ENCODE measurements at regions not wholly inside any gene's neighbourhood (a gene's known extent, or its start where the extent isn't known, plus 50 kb on each side); places are given as distances from the start of the nearest gene placed in this dataset.

- no peak overlapping the region for H3K14ac ChIP-seq (ENCODE audit: insufficient read depth, low read length)
- peaks cover 2% of the 10 kb centered on the region for H3K27me3 Mint-ChIP-seq (ENCODE audit: low read depth)
Measured at GRCh38 chr15:79598639-79599038, 166.5 kb downstream of the MINAR1 start.

More at GRCh38 chr15:79598639-79599038, 166.5 kb downstream of the MINAR1 start:
- no peaks in the 10 kb centered on the region for H3K27me3 ChIP-seq (ENCODE audit: insufficient read depth, low read length)
- H3K4me3 Mint-ChIP-seq = no peak overlapping the region
- no peaks in the 10 kb centered on the region for H3K4me1 ChIP-seq (ENCODE audit: insufficient read depth, low read length)
- no peak overlapping the region for H2BK20ac ChIP-seq (ENCODE audit: low read depth, low read length, poor library complexity, severe bottlenecking)
- no peak for DNase-seq
- H3K9me3 ChIP-seq (ENCODE audit: control insufficient read depth, low read depth, low read length) = no peaks in the 10 kb centered on the region
- H2BK15ac ChIP-seq (ENCODE audit: low read depth, low read length) = no peak overlapping the region
- H3K9me3 Mint-ChIP-seq = no peaks in the 10 kb centered on the region
- no peak overlapping the region for H3K4me2 ChIP-seq (ENCODE audit: insufficient read depth, insufficient read length, low read length)
- H2BK120ac ChIP-seq (ENCODE audit: low read depth, low read length, poor library complexity, severe bottlenecking) = no peak overlapping the region
- no peak overlapping the region for H3K23ac ChIP-seq (ENCODE audit: insufficient read length, low read depth, low read length)
- no peak overlapping the region for H4K8ac ChIP-seq (replicated peaks; ENCODE audit: insufficient read length, low read depth, low read length)
- no peaks in the 10 kb centered on the region for H3K4me1 Mint-ChIP-seq
- H2BK12ac ChIP-seq (ENCODE audit: insufficient read length, low read depth, low read length) = no peak overlapping the region
- no peak overlapping the region for H4K91ac ChIP-seq (ENCODE audit: insufficient read length, low read depth, low read length)
- WGBS (ENCODE audit: extremely low coverage, insufficient read length, low lambda C conversion rate) = no CpG with 5 or more reads among the region's 1 CpG
- H3K4ac ChIP-seq (ENCODE audit: low read depth, low read length) = no peak overlapping the region
- H2AFZ ChIP-seq (ENCODE audit: low read length) = no peak overlapping the region
- H3K23me2 ChIP-seq (ENCODE audit: insufficient read length, low read depth, low read length, poor library complexity, severe bottlenecking) = no peaks in the 10 kb centered on the region
- no peak overlapping the region for H3K9ac ChIP-seq (ENCODE audit: extremely low read depth, insufficient read length, low read length)
- H4K5ac ChIP-seq (ENCODE audit: insufficient read length, low read depth, low read length) = no peak overlapping the region
- H3K18ac ChIP-seq (ENCODE audit: insufficient read length, low read depth, low read length) = no peak overlapping the region
- H3K36me3 Mint-ChIP-seq (ENCODE audit: insufficient read depth in 1 of 3, low read depth in 3 of 3) = no peaks in the 10 kb centered on the region
- no peak for TF ChIP-seq CTCF (conservative IDR thresholded peaks at IDR 0.05)
- H2BK5ac ChIP-seq (ENCODE audit: insufficient read length, low read length) = no peak overlapping the region
- no peak overlapping the region for H3K27ac Mint-ChIP-seq
- no peaks in the 10 kb centered on the region for H3K79me1 ChIP-seq (ENCODE audit: insufficient read depth, low read depth, low read length, poor library complexity, severe bottlenecking)
- no peak overlapping the region for H3T11ph ChIP-seq (ENCODE audit: low read length)
- H2AK5ac ChIP-seq (ENCODE audit: insufficient read length, low read length) = no peak overlapping the region
- H3K79me2 ChIP-seq (ENCODE audit: insufficient read depth, low read length) = no peaks in the 10 kb centered on the region
- H3K56ac ChIP-seq (ENCODE audit: insufficient read length, low read depth, low read length) = no peak overlapping the region
- H4K20me1 ChIP-seq (ENCODE audit: control insufficient read depth, insufficient read depth, insufficient read length) = no peaks in the 10 kb centered on the region
- no peak overlapping the region for H3K27ac ChIP-seq (ENCODE audit: insufficient read length, low read depth, low read length)
